Lower lobe of right lung (tissue), 2 donors: ENCODE measurements at regions not wholly inside any gene's neighbourhood (a gene's known extent, or its start where the extent isn't known, plus 50 kb on each side); places are given as distances from the start of the nearest gene placed in this dataset.

ENCODE experiments used
- ATAC-seq, 2 donors: fragments of 200-7000 bp; cut with Tn5 transposase; one replicate each; pipeline ENCODE4 v1.9.1; 2020 to 2022; ENCODE audit warnings: mild to moderate bottlenecking in 2 of 2, moderate library complexity in 2 of 2
- DNase-seq: peaks from one replicate; pipeline ENCODE4 v3.0.0-alpha.2; 2020
- H3K27ac ChIP-seq: fragments of 200-600 bp; one replicate; pipeline ENCODE4 v1.8.0; 2022
- H3K27me3 ChIP-seq: fragments of 200-600 bp; one replicate; pipeline ENCODE4 v1.8.0; 2022; ENCODE audit warnings: low read depth
- H3K36me3 ChIP-seq: fragments of 200-600 bp; one replicate; pipeline ENCODE4 v1.8.0; 2022; ENCODE audit warnings: mild to moderate bottlenecking
- H3K4me1 ChIP-seq: fragments of 200-600 bp; one replicate; pipeline ENCODE4 v1.8.0; 2022
- H3K4me3 ChIP-seq: fragments of 200-600 bp; one replicate; pipeline ENCODE4 v1.8.0; 2022; ENCODE audit warnings: mild to moderate bottlenecking
- H3K9me3 ChIP-seq: fragments of 200-600 bp; one replicate; pipeline ENCODE4 v1.8.0; 2022
- intact Hi-C: fragments of 100-400 bp; cut with DNase I; formaldehyde crosslinking; loops from one replicate; pipeline ENCODE4 v1.11.0; 2022
- TF ChIP-seq, protein P1 (sequence below): fragments of 200-600 bp; IDR thresholded peaks from one replicate; pipeline ENCODE4 v1.8.0; 2022; ENCODE audit warnings: antibody characterized with exemption, mild to moderate bottlenecking
- donor health status: DM: no; HTN: yes; CAD: no; lungs with severe emphysema.

DNA sequence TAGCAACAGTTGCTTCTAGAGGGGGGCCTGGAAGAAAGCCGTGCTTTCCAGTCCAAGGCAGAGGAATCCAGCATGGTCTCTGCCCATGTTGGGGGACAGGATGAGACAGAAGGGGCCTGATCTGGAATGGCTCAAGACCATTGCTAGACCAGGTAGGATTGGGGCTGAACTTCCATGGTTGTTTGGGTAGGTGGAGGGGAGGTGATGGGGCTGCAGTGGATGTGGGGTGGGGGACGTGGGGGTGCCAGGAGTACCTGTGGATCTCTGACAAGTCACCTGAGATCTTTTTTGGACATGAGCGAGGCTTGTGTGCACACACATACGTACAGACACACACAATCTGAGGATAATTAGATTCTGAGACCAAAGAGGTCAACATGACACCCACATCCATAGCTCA lies 228.7 kb upstream of the SKOR2 start:
- Histone ChIP-seq H3K36me3 (no peaks in the 10 kb centered on the region), H3K4me1 (no peaks in the 10 kb centered on the region), H3K9me3 (no peaks in the 10 kb centered on the region), H3K27me3 (peaks cover 4% of the 10 kb centered on the region), H3K27ac (no peak overlapping the region), H3K4me3 (no peak overlapping the region)
- no peak for DNase-seq
- TF ChIP-seq, protein P1, sequence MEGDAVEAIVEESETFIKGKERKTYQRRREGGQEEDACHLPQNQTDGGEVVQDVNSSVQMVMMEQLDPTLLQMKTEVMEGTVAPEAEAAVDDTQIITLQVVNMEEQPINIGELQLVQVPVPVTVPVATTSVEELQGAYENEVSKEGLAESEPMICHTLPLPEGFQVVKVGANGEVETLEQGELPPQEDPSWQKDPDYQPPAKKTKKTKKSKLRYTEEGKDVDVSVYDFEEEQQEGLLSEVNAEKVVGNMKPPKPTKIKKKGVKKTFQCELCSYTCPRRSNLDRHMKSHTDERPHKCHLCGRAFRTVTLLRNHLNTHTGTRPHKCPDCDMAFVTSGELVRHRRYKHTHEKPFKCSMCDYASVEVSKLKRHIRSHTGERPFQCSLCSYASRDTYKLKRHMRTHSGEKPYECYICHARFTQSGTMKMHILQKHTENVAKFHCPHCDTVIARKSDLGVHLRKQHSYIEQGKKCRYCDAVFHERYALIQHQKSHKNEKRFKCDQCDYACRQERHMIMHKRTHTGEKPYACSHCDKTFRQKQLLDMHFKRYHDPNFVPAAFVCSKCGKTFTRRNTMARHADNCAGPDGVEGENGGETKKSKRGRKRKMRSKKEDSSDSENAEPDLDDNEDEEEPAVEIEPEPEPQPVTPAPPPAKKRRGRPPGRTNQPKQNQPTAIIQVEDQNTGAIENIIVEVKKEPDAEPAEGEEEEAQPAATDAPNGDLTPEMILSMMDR, result no peak
- ATAC-seq, result no peak
- intact Hi-C loops, result no loop called here

DNA sequence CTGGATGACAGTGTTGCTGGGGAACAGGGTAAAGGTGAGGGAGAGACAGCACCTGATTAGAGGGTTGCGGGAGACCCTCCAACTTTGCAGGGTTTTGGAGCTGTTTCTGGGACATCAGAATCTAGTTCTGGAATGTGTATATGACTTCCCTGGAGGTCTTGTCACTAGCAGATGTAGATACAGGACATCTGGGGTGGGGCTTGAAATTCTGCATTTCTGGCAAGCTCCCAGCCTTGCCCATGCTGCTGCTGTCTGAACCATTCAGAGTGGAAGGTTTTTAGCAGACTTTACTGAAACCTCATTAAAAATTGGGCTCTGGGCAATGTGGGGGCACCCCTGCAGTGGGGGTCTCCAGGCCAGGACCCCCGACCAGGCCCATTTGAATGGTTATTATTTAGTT lies 220.3 kb upstream of the SKOR2 start:
- H3K27ac ChIP-seq, result no peak overlapping the region
- TF ChIP-seq, protein P1, result no peak
- H3K4me3 ChIP-seq, result no peak overlapping the region
- H3K9me3 ChIP-seq, result no peaks in the 10 kb centered on the region
- no peak for DNase-seq
- H3K27me3 ChIP-seq, result no peaks in the 10 kb centered on the region
- no peaks in the 10 kb centered on the region for H3K36me3 ChIP-seq
- H3K4me1 ChIP-seq, result no peaks in the 10 kb centered on the region
- intact Hi-C loops, result no loop called here
- no peak for ATAC-seq

DNA sequence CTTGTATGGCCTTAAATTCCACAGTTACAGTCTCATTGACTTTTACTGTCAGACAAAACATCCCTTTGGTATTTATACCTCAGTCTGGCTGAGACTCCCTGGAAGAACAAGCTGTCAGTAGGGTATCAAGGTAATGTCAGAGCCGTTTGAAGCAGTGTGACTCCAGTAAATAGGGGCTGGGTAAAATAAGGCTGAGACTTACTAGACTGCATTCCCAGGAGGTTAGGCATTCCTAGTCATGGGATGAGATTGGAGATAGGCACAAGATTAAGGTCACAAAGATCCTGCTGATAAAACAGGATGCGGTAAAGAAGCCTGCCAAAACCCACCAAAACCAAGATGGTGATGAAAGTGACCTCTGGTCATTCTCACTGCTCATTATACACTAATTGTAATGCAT lies 219.5 kb upstream of the SKOR2 start:
- no peak overlapping the region for H3K4me3 ChIP-seq
- DNase-seq, result no peak
- no peaks in the 10 kb centered on the region for H3K9me3 ChIP-seq
- TF ChIP-seq, protein P1, result no peak
- no peak overlapping the region for H3K27ac ChIP-seq
- no peaks in the 10 kb centered on the region for H3K27me3 ChIP-seq
- no peaks in the 10 kb centered on the region for H3K4me1 ChIP-seq
- intact Hi-C loops, result no loop called here
- no peaks in the 10 kb centered on the region for H3K36me3 ChIP-seq
- ATAC-seq, result no peak

DNA sequence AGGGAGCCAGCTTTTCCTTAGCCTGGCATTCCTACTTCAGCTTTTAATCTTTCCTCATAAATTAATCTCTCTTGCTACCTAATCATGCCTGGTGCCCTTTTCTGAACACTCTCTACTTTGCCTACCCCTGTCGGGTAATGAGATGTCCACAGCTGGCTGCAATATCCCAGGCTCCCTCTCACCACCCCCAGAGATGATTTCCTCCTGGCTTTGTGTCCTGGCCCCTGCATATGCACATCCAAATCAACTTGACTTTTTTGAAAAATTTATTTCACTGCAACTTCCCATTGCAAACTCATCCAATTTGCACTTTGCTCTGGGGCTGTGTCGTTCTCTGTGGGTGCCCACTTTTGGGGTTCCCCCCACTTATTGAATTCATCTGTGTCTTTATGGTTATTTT lies 218.1 kb upstream of the SKOR2 start:
- no peaks in the 10 kb centered on the region for H3K4me1 ChIP-seq
- H3K9me3 ChIP-seq, result no peaks in the 10 kb centered on the region
- TF ChIP-seq, protein P1, result no peak
- H3K4me3 ChIP-seq, result no peak overlapping the region
- H3K27me3 ChIP-seq, result no peaks in the 10 kb centered on the region
- no peaks in the 10 kb centered on the region for H3K36me3 ChIP-seq
- no peak overlapping the region for H3K27ac ChIP-seq
- intact Hi-C loops, result no loop called here
- DNase-seq (no peak), ATAC-seq (no peak)

DNA sequence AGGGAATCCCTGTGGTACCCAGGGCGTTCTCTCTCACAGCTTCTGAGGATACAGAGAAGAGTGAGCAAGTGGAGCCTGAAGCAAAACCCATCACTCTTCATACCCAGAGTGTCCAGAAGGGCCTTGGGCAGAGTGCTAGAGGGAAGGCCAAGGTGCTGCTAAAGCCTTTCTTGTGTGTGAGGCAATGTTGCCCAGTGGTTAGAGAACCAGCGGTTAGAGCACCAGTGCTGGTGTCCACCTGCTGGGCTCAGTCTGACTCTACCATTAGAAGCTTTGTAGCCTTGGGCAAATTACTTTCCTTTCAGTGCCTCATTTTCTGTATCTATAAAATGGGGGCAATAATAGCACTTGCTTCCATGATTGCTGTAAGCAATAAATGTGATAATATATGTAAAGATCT lies 210.5 kb upstream of the SKOR2 start:
- ATAC-seq (no peak), DNase-seq (no peak)
- TF ChIP-seq, protein P1, result no peak
- H3K27ac ChIP-seq, result no peak overlapping the region
- H3K27me3 ChIP-seq, result no peaks in the 10 kb centered on the region
- H3K9me3 ChIP-seq, result no peaks in the 10 kb centered on the region
- H3K4me3 ChIP-seq, result no peak overlapping the region
- no peaks in the 10 kb centered on the region for H3K36me3 ChIP-seq
- no peaks in the 10 kb centered on the region for H3K4me1 ChIP-seq
- intact Hi-C loops, result no loop called here

DNA sequence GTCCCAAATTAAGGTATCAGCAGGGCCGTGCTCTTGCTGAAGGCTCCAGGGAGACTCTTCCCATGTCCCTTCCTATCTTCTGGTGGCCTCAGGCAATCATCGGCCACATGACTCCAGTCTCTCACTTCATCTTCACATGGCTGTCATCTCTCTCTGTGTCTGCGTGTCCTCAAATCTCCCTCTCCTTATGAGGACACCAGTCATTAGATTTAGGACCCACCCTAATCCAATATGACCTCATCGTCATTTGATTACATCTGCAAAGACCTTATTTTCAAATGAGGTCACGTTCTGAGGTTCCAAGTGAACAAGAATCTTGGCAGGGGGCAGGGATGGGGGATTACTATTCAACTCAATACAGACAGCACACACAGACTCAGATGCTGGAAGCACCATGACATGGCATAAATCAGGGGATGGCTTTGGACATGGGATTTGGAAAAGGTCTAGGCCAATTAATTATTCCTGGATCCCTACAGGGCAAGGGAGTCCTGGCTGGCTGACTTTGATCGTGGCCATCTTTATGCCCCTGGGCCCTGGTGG lies 210.0 kb upstream of the SKOR2 start:
- ATAC-seq (no peak), DNase-seq (no peak)
- Histone ChIP-seq H3K9me3 (no peaks in the 10 kb centered on the region), H3K27ac (no peak overlapping the region), H3K4me1 (no peaks in the 10 kb centered on the region), H3K4me3 (no peak overlapping the region), H3K36me3 (no peaks in the 10 kb centered on the region), H3K27me3 (no peaks in the 10 kb centered on the region)
- intact Hi-C loops, result no loop called here
- TF ChIP-seq, protein P1, result no peak
